Activated CD4-positive, CD25-positive, alpha-beta regulatory T cell (primary cell): ENCODE measurements at regions not wholly inside any gene's neighbourhood (a gene's known extent, or its start where the extent isn't known, plus 50 kb on each side); places are given as distances from the start of the nearest gene placed in this dataset.

Experiments
- DNase-seq, 4 experiments: peaks; one replicate each; lab custom pipeline; 2025; lab: John Stamatoyannopoulos, UW

DNA sequence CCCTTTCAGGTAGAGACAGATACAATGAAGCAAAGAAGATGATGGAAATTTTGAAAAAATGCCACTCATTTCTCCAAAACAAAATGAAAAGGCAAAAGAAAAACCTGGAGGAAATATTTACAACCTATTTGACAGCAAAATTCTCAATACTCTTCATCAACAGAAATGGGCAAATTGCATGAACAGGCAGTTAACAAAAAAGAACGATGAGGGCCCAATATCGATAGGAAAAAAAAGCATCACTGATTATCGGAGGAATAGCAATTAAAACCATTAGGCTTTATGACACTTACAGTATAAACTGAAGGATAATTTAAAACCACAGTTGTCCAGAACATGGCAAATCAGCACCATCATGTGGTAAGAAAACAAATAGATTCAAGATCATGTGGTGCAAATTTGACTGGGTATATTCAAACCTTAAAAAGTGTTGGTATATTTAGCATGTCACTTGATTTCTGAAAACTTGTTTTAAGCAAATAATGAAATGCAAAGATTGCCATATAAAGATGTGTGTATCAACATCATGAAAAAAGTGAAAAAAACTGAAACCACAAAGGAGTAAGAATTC lies 222.9 kb downstream of the BRD1 start:
- no peak for DNase-seq

GRCh38 chr22:49603016-49603415 lies 224.7 kb downstream of the BRD1 start:
- no peak for DNase-seq

DNA sequence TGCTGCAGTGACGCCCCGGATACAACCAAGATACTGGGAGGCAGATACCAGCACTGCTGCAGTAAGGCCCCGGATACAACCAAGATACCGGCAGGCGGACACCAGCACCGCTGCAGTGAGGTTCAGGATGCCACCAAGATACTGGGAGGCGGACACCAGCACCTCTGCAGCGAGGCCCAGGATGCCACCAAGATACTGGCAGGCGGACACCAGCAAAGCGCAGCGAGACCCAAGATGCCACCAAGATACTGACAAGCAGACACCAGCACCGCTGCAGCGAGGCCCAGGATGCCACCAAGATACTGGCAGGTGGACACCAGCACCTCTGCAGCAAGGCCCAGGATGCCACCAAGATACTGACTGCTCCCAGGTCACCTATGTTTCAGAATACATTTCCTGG lies 225.2 kb downstream of the BRD1 start:
- DNase-seq, result no peak

GRCh38 chr22:49601614-49602321 lies 225.9 kb downstream of the BRD1 start:
- DNase-seq, result no peak

DNA sequence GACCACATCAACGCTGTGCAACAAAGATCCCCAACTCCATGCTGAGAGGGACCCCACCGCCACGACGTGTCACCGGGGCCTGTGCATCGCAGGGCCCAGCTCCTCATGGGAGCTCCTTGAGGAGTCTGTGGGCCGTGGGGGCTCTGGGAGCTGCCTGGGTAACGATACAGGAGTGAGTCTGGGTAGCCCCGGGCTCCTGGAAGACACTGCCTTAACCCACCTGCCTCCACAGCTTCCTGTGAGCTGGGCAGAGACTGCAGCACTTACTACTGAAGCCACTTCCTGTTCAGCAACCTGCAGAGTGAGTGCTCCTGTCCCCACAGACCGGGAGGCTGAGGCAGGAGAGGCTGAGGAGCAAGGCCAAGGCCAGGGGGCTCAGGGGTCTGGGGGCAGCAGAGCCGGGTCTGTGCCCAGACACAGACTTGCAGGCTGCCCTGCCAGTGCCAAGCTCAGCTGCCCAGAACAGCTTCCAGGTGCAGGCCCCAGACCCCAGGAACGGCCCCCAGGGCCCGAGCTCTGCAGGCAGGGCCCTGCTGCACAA lies 226.7 kb downstream of the BRD1 start:
- DNase-seq, result no peak

GRCh38 chr22:49600468-49600867 lies 227.2 kb downstream of the BRD1 start:
- no peak for DNase-seq

DNA sequence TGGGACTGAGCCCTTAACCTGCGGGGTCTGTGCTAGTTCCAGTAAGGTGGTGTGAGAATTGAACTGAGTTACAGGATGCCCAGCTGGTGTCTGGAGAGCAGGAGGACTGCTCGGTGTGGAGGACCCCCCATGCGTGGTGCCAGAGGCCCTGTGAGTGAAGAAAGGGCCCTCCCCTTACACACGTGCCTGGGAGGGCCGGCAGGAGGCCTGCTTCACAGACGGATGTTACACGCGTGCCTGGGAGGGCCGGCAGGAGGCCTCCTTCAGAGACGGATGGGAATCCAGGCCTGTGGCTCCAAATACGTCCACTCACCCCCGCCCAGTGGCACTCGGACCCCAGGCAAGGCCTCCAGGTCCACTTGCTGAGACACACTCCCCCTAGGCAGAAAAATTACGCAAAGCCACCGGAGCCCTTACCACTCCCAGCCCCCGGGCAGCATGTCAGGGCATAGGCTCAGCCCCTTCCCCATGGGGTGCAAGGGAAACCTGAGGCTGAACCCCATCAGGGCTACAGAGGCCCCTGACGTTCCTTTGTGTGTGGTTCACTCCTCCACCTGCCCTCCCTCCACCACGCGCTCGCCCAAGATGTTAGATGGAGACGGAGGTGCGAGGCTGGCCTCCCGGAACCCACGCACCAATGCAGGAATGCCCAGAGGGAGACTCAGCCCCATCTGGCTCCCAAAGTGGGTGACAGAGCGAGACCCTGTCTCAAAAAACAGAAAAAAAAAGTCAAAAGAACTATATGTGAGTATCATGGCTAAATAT lies 227.8 kb downstream of the BRD1 start:
- DNase-seq, result no peak

DNA sequence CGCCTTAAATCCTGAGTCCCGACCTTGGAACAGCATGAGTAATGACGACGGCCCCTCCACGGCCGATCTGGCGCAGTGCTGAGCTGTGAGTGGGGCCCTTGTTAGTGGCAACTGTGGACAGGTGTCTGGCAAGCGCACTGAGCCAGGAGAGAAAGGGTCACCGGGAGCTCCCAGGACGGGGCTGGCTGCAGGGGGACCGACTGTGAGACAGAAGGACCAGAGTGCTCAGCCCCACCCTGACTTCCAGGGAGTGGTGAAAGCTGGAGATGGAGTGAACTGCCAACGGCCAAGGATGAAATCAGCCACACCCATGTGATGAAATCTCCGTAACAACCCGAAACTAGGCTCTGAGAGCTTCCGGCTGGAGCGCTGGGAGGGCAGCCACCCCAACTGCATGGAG lies 228.6 kb downstream of the BRD1 start:
- DNase-seq, result no peak

GRCh38 chr22:49598338-49598737 lies 229.3 kb downstream of the BRD1 start:
- no peak for DNase-seq

DNA sequence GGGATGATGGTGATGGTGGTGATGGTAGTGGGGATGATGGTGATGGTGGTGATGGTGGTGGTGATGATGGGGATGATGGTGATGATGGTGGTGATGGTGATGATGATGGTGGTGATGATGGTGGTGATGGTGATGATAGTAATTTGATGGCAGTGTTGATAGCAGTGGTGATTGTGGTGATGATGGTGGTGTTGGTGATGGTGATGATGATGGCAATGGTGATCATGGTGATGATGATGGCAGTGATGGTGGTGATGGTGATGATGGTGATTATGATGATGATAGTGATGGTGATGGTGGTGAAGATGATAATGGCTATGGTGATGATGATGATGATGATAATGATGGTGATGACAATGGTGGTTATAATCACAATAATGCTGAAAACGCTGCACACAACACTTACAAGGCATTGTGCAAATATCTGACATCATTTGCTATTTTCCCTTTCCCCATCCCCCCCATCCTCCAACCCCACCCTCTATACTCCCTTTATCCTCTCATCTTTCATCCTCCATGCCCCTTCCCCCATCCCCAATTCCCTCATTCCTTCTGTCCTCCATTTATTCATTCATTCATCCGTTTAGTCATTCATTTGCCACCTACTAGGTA lies 230.1 kb downstream of the BRD1 start:
- no peak for DNase-seq

- no peak for DNase-seq
Measured at GRCh38 chr22:49595465-49596078, 232.1 kb downstream of the BRD1 start.

DNA sequence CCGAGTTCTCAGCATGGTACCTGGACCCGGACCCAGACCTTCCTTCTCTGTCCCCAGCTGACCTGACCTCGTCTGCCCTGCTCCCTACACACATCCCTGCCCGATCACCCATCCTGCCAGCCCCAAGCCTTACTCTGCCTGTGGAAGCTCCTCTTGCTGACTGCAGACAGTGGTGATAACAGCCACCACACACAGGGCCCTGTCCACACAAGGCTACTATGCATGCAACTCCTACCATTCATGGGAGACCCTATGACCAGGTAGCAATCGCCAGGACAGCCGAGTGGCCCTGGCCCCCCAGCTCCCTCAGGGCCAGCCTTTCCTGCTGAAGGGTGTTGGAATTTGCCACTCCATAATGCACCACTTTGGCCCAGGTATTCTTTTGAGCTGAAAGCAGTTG lies 233.6 kb downstream of the BRD1 start:
- DNase-seq, result no peak

GRCh38 chr22:49593509-49593908 lies 234.2 kb downstream of the BRD1 start:
- DNase-seq, result no peak

DNA sequence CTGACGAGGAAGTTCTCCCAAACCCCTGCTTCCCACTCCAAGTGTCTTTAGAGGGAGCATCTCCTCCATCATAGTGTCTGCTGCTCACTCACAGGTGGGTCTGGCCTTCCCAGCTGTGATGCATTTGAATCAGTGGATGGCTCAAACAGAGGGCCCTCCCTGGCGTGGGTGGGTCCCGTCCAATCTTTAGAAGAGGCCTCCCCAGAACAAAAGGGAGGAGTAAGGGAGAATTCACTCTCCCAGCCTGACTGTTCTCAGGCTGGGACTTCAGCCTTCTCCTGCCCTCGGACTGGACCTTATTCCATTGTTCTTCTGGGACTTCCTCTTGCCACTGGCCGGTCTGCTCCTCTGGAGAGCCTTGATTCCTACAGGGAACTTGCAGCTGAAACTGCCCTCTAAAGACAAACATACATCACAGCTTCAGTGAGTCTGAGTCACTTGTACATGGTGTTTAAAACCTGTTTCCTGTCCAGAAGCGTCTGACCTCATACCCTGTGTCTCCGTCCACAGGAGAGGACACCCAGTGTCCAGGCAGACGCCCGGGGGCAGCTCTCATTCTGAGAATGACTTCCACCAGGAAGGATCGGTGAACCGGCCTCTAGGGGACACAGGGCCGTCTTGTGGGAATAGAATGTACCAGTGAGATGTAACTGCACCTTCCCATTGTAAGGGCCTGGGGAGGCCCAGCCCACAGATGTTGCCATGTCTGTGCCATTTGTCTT lies 234.7 kb downstream of the BRD1 start:
- no peak for DNase-seq

- DNase-seq, result no peak
Measured at GRCh38 chr22:49590851-49591445, 236.7 kb downstream of the BRD1 start.

DNA sequence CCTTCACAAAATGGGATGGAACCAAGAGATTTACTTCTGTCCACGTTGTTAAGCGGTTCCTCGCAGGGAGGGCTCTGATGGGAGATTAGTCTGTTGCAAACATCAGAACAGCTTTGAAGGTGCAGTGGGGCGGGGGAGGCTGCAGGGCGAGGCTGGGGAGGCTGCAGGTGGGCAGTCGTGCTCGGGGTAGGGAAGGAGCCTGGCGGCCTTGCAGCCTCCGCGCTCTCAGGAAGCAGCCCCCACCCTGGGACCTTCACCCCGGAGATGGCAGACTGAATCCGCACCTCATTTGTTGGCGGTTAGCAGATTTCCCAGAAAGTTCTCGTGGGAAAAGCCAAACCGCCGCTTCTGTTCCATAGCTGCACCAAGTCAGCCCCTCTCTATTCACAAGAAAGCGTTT lies 237.3 kb downstream of the BRD1 start:
- DNase-seq, result no peak

- DNase-seq, result no peak
Measured at GRCh38 chr22:49589811-49590210, 237.9 kb downstream of the BRD1 start.

DNA sequence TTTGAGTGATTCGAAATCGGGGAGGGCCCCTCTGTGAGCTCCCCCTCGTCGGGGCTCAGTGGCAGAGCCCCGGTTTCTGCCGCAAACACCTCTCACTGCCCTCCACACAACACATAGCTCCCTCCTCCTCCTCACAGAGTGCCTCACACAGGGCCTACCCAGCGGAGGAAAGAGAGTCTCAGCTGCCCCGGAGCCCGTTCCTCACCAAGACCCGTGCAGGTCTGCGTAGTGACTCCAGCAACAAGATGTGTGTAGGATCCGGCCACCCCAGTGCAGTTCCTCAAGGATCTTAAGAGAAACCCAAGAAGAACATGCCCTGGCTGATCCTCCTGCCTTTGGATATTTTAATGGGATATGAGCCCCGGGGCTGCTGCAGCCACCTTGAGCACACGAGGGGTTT lies 238.4 kb downstream of the BRD1 start:
- DNase-seq, result no peak

DNA sequence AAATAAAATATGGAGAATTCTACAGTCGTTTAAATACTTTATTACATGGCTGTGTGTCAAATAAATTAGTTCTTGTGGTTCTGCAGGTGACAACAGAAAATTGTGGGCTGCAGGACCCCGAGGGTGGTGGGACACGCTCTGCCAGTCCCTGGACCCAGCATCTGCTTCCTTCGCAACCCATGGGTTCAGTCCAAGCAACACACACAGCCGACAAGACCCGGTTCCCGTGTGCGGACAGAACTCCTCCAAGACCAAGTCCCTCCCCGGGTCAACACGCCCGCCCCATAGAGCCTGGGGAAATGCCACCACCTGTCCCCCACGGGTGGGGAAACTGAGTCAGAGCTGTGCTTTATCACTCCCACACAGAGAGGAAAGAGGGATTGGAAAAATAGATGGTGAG lies 238.9 kb downstream of the BRD1 start:
- DNase-seq, result no peak

- no peak for DNase-seq
Measured at GRCh38 chr22:49587987-49588386, 239.7 kb downstream of the BRD1 start.

DNA sequence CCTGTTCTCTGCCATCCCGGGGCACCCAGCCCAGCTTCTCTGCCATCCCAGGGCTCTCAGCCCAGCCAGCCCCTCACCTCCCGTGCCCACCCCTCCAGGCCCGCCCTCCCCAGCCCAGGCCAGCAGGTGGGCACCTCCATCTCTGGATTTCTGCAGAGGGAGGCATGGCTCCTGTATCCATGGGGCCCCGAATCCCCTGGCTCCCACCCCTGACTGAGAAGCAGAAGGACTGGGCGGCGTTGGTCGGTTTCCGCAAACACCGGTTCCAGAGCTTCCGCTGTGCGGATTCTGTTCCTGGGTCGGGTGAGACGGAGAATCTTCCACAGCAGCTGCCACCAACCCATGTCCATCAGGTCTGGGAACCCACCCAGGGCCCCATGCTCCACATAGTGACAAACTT lies 240.3 kb downstream of the BRD1 start:
- DNase-seq, result no peak
